ENCODE measurements at regions not wholly inside any gene's neighbourhood (a gene's known extent, or its start where the extent isn't known, plus 50 kb on each side); places are given as distances from the start of the nearest gene placed in this dataset.

DNA sequence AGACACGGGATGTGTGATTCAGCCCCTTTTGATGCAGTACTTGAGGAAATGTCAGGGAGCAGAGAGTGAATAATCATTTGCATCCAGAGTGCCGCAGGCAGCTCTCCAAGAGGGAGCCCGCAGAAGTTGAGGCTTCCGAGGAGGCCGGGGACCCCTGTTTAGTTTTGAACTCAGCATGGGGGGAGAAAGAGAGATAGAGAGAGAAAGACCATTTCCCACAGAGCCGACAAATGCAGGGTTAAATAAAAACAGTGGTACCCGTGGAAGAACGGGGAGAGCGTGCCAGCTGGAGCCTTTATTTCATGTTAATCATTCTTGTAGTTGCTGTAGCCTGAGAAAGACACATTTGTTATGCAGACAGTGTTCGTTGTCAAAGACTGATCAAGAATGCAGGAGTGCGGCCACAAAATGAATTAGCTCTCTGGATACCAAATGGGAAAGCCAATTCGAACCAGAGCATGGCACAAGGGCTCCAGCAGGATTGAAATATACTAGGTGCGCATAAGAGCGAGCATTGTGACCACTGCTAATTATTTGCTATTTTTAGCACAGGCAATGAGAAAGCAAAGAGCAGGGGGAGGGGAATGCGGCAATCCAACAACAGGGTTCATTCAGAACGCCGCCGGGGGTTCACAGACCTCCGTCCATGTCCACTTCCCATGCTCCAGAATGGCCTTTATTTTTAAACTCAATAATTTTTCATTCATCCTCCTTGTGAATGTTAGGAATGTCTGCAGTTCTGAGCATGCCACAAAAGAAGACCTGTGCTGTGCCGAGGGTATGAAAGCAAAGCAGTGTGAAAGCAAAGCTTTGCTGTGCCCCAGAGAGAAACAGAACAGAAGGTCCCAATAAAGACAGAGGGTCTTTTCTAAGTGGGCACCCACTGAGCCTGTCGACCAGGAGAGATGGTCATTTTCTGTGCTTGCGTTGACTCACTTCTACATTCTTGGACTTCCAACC lies 243.9 kb upstream of the VCX3A start:
- no peak for TF ChIP-seq CTCF (IDR thresholded peaks at IDR 0.05)
- TF ChIP-seq EZH2 (IDR thresholded peaks at IDR 0.05; ENCODE audit: borderline replicate concordance, insufficient read depth, low read depth, low read length, poor library complexity, severe bottlenecking): no peak

All from B cell (primary cell).